IMR-90 (cell line): ENCODE measurements at regions not wholly inside any gene's neighbourhood (a gene's known extent, or its start where the extent isn't known, plus 50 kb on each side); places are given as distances from the start of the nearest gene placed in this dataset.

ENCODE experiments used
- ATAC-seq: fragments of 200-7000 bp; cut with Tn5 transposase; 2 replicates; pipeline ENCODE4 v1.9.1; 2020; ENCODE audit warnings: low read depth, mild to moderate bottlenecking, moderate library complexity
- BruUV-seq: library from RNA; stranded (reverse); fragments of 400-500 nt; replicated peaks from 2 replicates; lab custom pipeline; 2021; lab: Mats Ljungman, UMichigan
- CTCF ChIA-PET: fragments of 300-600 bp; formaldehyde crosslinking; extraction: SDS; loops from one replicate; lab custom pipeline; 2021; ENCODE audit warnings: antibody characterized with exemption; lab: Yijun Ruan, JAX
- POLR2A ChIA-PET: fragments of 300-600 bp; sonication (Branson Sonifier 250); formaldehyde crosslinking; loops from one replicate; lab custom pipeline; 2022; ENCODE audit warnings: antibody characterized with exemption; ENCODE audit not compliant: unreplicated experiment; lab: Charles Lee
- DNase-seq: peaks from one replicate; pipeline ENCODE4 v3.0.0; 2013
- H2AFZ ChIP-seq: replicated peaks from 2 replicates; pipeline ENCODE3; 2013; ENCODE audit warnings: low read length, mild to moderate bottlenecking; ENCODE audit not compliant: poor library complexity
- H2AK5ac ChIP-seq: 2 replicates; pipeline ENCODE4 v1.6.1; 2013; ENCODE audit warnings: low read depth, low read length, inconsistent platforms
- H2AK9ac ChIP-seq: replicated peaks from 2 replicates; pipeline ENCODE3; 2013; ENCODE audit warnings: mild to moderate bottlenecking, low read depth, low read length, moderate library complexity; ENCODE audit not compliant: poor library complexity
- H2BK120ac ChIP-seq: 2 replicates; pipeline ENCODE4 v1.6.1; 2013; ENCODE audit warnings: low read depth, low read length, inconsistent platforms
- H2BK15ac ChIP-seq: 3 replicates; pipeline ENCODE4 v1.6.1; 2013; ENCODE audit warnings: low read depth, low read length, inconsistent platforms
- H2BK20ac ChIP-seq: 2 replicates; pipeline ENCODE4 v1.6.1; 2013; ENCODE audit warnings: low read depth, mild to moderate bottlenecking, inconsistent platforms, low read length, moderate library complexity
- H2BK5ac ChIP-seq: 2 replicates; pipeline ENCODE4 v1.6.1; 2013; ENCODE audit warnings: mild to moderate bottlenecking, low read depth, low read length, inconsistent platforms; ENCODE audit not compliant: poor library complexity, severe bottlenecking
- H3K14ac ChIP-seq: replicated peaks from 2 replicates; pipeline ENCODE4 v1.6.1; 2013; ENCODE audit warnings: low read depth, low read length, inconsistent platforms
- H3K18ac ChIP-seq: 2 replicates; pipeline ENCODE4 v1.6.1; 2013; ENCODE audit warnings: low read depth, low read length, control low read depth
- H3K23ac ChIP-seq: 2 replicates; pipeline ENCODE4 v1.6.1; 2013; ENCODE audit warnings: low read depth, low read length, inconsistent platforms
- H3K27ac ChIP-seq: 2 replicates; pipeline ENCODE4 v1.5.1; 2013; ENCODE audit warnings: mild to moderate bottlenecking, control low read depth, low read length; ENCODE audit not compliant: insufficient read depth
- H3K27me3 ChIP-seq: 2 replicates; pipeline ENCODE4 v1.6.1; 2013; ENCODE audit warnings: low read length; ENCODE audit not compliant: control insufficient read depth, insufficient read depth
- H3K36me3 ChIP-seq: 2 replicates; pipeline ENCODE4 v1.6.1; 2013; ENCODE audit warnings: low read length, mixed read lengths; ENCODE audit not compliant: control insufficient read depth, insufficient read depth
- H3K4ac ChIP-seq: 2 replicates; pipeline ENCODE4 v1.6.1; 2013; ENCODE audit warnings: low read depth, low read length, inconsistent platforms
- H3K4me1 ChIP-seq: 2 replicates; pipeline ENCODE4 v1.6.1; 2013; ENCODE audit warnings: low read length, mixed read lengths; ENCODE audit not compliant: control insufficient read depth, insufficient read depth
- H3K4me2 ChIP-seq: 2 replicates; pipeline ENCODE4 v1.6.1; 2013; ENCODE audit warnings: low read depth, mild to moderate bottlenecking, control low read depth, low read length, moderate library complexity
- H3K4me3 ChIP-seq: 2 replicates; pipeline ENCODE4 v1.5.1; 2013; ENCODE audit warnings: low read depth, mild to moderate bottlenecking, control low read depth, low read length, moderate library complexity; ENCODE audit not compliant: insufficient read depth
- H3K56ac ChIP-seq: 2 replicates; pipeline ENCODE4 v1.6.1; 2013; ENCODE audit warnings: low read length, inconsistent platforms; ENCODE audit not compliant: insufficient read depth; ENCODE audit errors: extremely low read depth
- H3K79me1 ChIP-seq, 2 experiments: 2 replicates each; pipeline ENCODE4 v1.6.1; 2013; ENCODE audit warnings: low read length in 2 of 2, inconsistent platforms in 1 of 2, low read depth in 1 of 2
- H3K9ac ChIP-seq: 2 replicates; pipeline ENCODE4 v1.6.1; 2013; ENCODE audit warnings: low read depth, low read length, control low read depth
- H3K9me1 ChIP-seq: 2 replicates; pipeline ENCODE4 v1.6.1; 2013; ENCODE audit warnings: low read length, inconsistent platforms; ENCODE audit not compliant: insufficient read depth
- H3K9me3 ChIP-seq: 2 replicates; pipeline ENCODE4 v1.6.1; 2013; ENCODE audit warnings: low read length; ENCODE audit not compliant: control insufficient read depth, insufficient read depth
- H4K20me1 ChIP-seq: 2 replicates; pipeline ENCODE4 v1.6.1; 2013; ENCODE audit warnings: low read length, inconsistent platforms; ENCODE audit not compliant: insufficient read depth
- H4K5ac ChIP-seq: 2 replicates; pipeline ENCODE4 v1.6.1; 2013; ENCODE audit warnings: mild to moderate bottlenecking, low read depth, low read length, control low read depth
- H4K8ac ChIP-seq, 2 experiments: 2 replicates each; pipeline ENCODE4 v1.6.1; 2013; ENCODE audit warnings: low read depth in 2 of 2, low read length in 2 of 2, control low read depth in 1 of 2, inconsistent platforms in 1 of 2
- H4K91ac ChIP-seq: 2 replicates; pipeline ENCODE4 v1.6.1; 2013; ENCODE audit warnings: low read depth, low read length, inconsistent platforms; ENCODE audit not compliant: insufficient read depth
- BHLHE40 ChIP-seq: fragments of 150-350 bp; IDR thresholded peaks from 2 replicates; pipeline ENCODE4 v1.6.1; 2016; ENCODE audit warnings: mild to moderate bottlenecking, low read depth, low read length
- CHD1 ChIP-seq: IDR thresholded peaks from 2 replicates; pipeline ENCODE4 v1.6.1; 2012; ENCODE audit warnings: low read depth, low read length, improper control_type of control experiment
- CTCF ChIP-seq: conservative IDR thresholded peaks from 2 replicates; pipeline ENCODE4 v1.5.1; 2012; ENCODE audit warnings: mild to moderate bottlenecking, low read depth, low read length, improper control_type of control experiment
- ELK1 ChIP-seq: fragments of 150-350 bp; IDR thresholded peaks from 2 replicates; pipeline ENCODE4 v1.6.1; 2016; ENCODE audit warnings: low read depth, mild to moderate bottlenecking, low read length, moderate library complexity, borderline replicate concordance
- FOS ChIP-seq: fragments of 150-350 bp; IDR thresholded peaks from 2 replicates; pipeline ENCODE4 v1.6.1; 2016; ENCODE audit warnings: low read depth, low read length
- MAZ ChIP-seq: IDR thresholded peaks from 2 replicates; pipeline ENCODE4 v1.6.1; 2012; ENCODE audit warnings: low read depth, mild to moderate bottlenecking, low read length, improper control_type of control experiment, moderate library complexity, borderline replicate concordance
- MXI1 ChIP-seq: IDR thresholded peaks from 2 replicates; pipeline ENCODE4 v1.6.1; 2012; ENCODE audit warnings: low read depth, mild to moderate bottlenecking, low read length, moderate library complexity, borderline replicate concordance
- POLR2A ChIP-seq: IDR thresholded peaks from 2 replicates; pipeline ENCODE4 v1.6.1; 2012; ENCODE audit warnings: mild to moderate bottlenecking, low read depth, low read length
- RAD21 ChIP-seq: IDR thresholded peaks from 2 replicates; pipeline ENCODE4 v1.6.1; 2012; ENCODE audit warnings: low read length, improper control_type of control experiment
- SMC3 ChIP-seq: fragments of 150-350 bp; IDR thresholded peaks from 2 replicates; pipeline ENCODE4 v1.6.1; 2016; ENCODE audit warnings: low read depth, mild to moderate bottlenecking, antibody characterized with exemption, low read length, moderate library complexity
- USF2 ChIP-seq: fragments of 150-350 bp; IDR thresholded peaks from 2 replicates; pipeline ENCODE4 v1.6.1; 2017; ENCODE audit warnings: mild to moderate bottlenecking, antibody characterized with exemption, low read length, low read depth
- WGBS, 2 experiments: methylation state at CpG; one replicate each; pipeline versions ENCODE4 v1.1.5 to v1.1.7; 2013; ENCODE audit warnings: missing lambda C conversion rate in 2 of 2; ENCODE audit not compliant: insufficient read length in 1 of 2; ENCODE audit errors: extremely low coverage in 2 of 2; 5-methylcytosine and 5-hydroxymethylcytosine counted together
- dilution Hi-C: fragments of 300-500 bp; cut with HindIII; formaldehyde crosslinking; loops from one replicate; pipeline ENCODE4 v1.14.3; 2018; ENCODE audit warnings: low sequenced_read_pairs; ENCODE audit not compliant: unreplicated experiment
- in situ Hi-C: fragments of 300-500 bp; cut with MboI; formaldehyde crosslinking; loops from 3 replicates; pipeline ENCODE4 v1.14.3; 2019; ENCODE audit warnings: low sequenced_read_pairs, inconsistent platforms, mixed read lengths
- intact Hi-C: fragments of 100-400 bp; cut with micrococcal nuclease; formaldehyde crosslinking; loops from 2 replicates; pipeline ENCODE4 v1.10.0; 2022

- Histone ChIP-seq H4K20me1 (no peaks in the 10 kb centered on the region), H2AK9ac (no peak overlapping the region), H2AFZ (no peak overlapping the region), H2BK20ac (no peak overlapping the region), H4K91ac (no peak overlapping the region), H3K4ac (no peak overlapping the region), H3K4me2 (no peak overlapping the region), H3K14ac (no peak overlapping the region), H2BK5ac (no peak overlapping the region), H3K4me3 (no peak overlapping the region), H2BK120ac (no peak overlapping the region), H4K5ac (no peak overlapping the region), H4K8ac (no peak overlapping the region), H2BK15ac (no peak overlapping the region), H3K18ac (no peak overlapping the region), H2AK5ac (no peak overlapping the region), H3K36me3 (no peaks in the 10 kb centered on the region), H3K23ac (no peak overlapping the region), H3K79me1 (no peaks in the 10 kb centered on the region), H3K4me1 (no peaks in the 10 kb centered on the region), H3K27me3 (no peaks in the 10 kb centered on the region), H3K9ac (no peak overlapping the region), H3K56ac (no peak overlapping the region), H3K27ac (no peak overlapping the region), H3K9me3 (peaks cover 6% of the 10 kb centered on the region), H3K9me1 (no peaks in the 10 kb centered on the region)
- ChIA-PET POLR2A (no interaction called here), CTCF (no interaction called here)
- in situ Hi-C loops (no loop called here), dilution Hi-C loops (no loop called here), intact Hi-C loops (no loop called here)
- no peak for TF ChIP-seq USF2
- no peak for TF ChIP-seq BHLHE40
- no peak for TF ChIP-seq POLR2A
- no peak for TF ChIP-seq ELK1
- no peak for TF ChIP-seq SMC3
- TF ChIP-seq CHD1, result no peak
- TF ChIP-seq MXI1, result no peak
- no peak for TF ChIP-seq MAZ
- TF ChIP-seq RAD21, result no peak
- no peak for TF ChIP-seq FOS
- TF ChIP-seq CTCF, result no peak
- DNase-seq, result no peak
- BruUV-seq, result no TSS peak
- no peak for ATAC-seq
- WGBS, 2 experiments, result no CpG with 5 or more reads among the region's 1 CpG
Measured at GRCh38 chr3:192079098-192079497, 618.1 kb downstream of the PYDC2 start.
